ENCODE measurements at regions not wholly inside any gene's neighbourhood (a gene's known extent, or its start where the extent isn't known, plus 50 kb on each side); places are given as distances from the start of the nearest gene placed in this dataset.

DNA sequence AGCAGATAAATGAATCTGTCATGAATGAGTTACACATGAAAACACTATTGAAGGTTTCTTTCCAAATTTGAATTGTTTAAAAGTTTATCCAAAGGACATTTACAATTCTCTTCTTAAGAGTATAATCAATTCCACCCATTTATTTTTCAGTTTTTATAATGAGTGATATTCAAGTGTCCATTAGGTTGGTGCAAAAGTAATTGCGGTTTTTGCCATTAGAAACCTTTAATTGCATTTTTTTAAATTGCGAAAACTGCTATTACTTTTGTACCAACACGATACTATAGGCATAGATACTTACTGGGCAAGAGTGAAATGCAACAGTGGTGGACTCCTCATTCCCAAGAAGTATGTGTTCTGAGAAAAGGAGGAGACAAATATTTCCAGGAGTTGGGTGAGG, 422.7 kb upstream of the MON1B start:
- TF ChIP-seq, protein P1, sequence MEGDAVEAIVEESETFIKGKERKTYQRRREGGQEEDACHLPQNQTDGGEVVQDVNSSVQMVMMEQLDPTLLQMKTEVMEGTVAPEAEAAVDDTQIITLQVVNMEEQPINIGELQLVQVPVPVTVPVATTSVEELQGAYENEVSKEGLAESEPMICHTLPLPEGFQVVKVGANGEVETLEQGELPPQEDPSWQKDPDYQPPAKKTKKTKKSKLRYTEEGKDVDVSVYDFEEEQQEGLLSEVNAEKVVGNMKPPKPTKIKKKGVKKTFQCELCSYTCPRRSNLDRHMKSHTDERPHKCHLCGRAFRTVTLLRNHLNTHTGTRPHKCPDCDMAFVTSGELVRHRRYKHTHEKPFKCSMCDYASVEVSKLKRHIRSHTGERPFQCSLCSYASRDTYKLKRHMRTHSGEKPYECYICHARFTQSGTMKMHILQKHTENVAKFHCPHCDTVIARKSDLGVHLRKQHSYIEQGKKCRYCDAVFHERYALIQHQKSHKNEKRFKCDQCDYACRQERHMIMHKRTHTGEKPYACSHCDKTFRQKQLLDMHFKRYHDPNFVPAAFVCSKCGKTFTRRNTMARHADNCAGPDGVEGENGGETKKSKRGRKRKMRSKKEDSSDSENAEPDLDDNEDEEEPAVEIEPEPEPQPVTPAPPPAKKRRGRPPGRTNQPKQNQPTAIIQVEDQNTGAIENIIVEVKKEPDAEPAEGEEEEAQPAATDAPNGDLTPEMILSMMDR (IDR thresholded peaks at IDR 0.05; ENCODE audit: insufficient read depth, low read length, severe bottlenecking), result no peak
- FAIRE-seq (no peak), DNase-seq (ENCODE audit: low read depth) (no peak)
- Histone ChIP-seq H3K27me3 (ENCODE audit: control insufficient read depth, insufficient read depth, low read length) (no peaks in the 10 kb centered on the region), H3K4me3 (ENCODE audit: low read depth, low read length) (no peak overlapping the region), H3K36me3 (ENCODE audit: control insufficient read depth, insufficient read depth, low read length) (no peaks in the 10 kb centered on the region)

DNA sequence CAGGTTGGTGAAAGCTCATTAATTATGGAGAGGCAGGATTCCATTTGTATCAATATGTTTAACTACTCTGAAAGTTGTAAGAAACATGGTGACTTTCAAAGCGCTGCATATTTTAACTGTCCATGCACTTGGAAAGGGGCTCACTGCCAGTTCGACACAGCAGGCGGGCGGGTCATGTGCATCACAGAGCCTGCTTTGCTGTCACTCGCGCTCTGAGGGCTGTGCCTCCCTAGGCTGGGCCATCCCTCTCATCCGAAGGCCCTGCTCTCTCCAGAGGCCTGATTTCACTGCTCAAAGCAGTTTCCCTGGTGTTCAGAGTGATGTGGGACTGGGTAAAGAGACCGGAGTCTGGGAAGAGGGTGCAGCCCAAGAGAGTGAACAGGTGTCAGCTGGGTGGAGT, 422.0 kb upstream of the MON1B start:
- DNase-seq (ENCODE audit: low read depth) (no peak), FAIRE-seq (no peak)
- TF ChIP-seq, protein P1 (IDR thresholded peaks at IDR 0.05; ENCODE audit: insufficient read depth, low read length, severe bottlenecking), result no peak
- no peaks in the 10 kb centered on the region for H3K27me3 ChIP-seq (ENCODE audit: control insufficient read depth, insufficient read depth, low read length)
- H3K4me3 ChIP-seq (ENCODE audit: low read depth, low read length), result no peak overlapping the region
- no peaks in the 10 kb centered on the region for H3K36me3 ChIP-seq (ENCODE audit: control insufficient read depth, insufficient read depth, low read length)

DNA sequence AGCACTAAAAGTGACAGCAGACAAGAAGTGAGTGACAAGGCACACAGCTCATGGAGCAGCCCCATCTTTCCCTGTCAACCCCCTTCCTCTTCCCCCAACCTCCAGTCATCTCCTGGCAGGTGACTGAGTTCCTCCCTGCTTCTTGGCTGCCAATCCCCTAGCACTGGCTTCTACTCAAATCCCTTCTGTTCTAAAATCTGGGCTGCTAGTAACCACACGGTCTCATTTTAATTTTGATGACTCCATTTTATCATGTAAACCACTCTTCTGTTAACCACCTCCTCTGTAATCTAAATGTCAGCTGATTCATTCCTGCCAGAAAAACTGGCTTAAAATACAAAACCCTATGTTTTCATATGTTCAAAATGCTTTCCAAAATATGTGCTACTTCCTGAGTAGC, 419.8 kb upstream of the MON1B start:
- FAIRE-seq, result no peak
- Histone ChIP-seq H3K4me3 (ENCODE audit: low read depth, low read length) (no peak overlapping the region), H3K36me3 (ENCODE audit: control insufficient read depth, insufficient read depth, low read length) (no peaks in the 10 kb centered on the region), H3K27me3 (ENCODE audit: control insufficient read depth, insufficient read depth, low read length) (no peaks in the 10 kb centered on the region)
- DNase-seq (ENCODE audit: low read depth), result no peak
- TF ChIP-seq, protein P1 (IDR thresholded peaks at IDR 0.05; ENCODE audit: insufficient read depth, low read length, severe bottlenecking), result no peak

DNA sequence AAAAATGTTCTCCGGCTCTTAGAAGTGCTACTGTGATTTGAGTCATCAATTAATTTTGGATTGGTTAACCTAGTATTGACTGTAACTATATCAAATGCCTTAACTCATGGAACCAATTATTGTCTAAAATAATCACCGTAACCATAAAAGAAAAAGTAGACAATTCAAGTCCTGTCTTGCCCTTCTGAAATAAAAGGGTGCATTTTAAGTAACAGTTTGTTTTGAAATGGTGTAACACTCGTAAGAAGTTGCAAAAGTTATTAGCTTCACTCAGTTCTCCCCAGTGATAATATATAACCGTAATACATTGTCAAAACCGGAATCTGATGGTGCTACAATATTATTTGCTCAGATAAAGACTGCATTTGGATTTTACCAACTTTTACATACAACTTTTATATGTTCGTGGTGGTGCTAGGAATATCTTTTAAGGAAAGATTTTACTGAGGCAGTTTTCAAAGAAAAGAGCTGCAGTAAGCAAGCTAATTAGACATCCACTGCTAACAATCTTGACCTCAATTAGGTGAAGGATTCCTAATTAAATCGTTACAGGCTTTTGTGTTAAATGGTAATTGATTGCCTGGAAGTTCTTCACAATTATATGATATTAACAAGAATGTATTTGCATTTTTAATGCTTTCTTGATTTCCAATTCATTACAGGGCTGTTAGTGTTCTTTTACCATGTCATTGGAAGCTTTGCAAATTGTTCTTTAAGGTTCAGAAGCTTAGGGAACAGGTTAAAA, 413.1 kb upstream of the MON1B start:
- TF ChIP-seq, protein P1 (IDR thresholded peaks at IDR 0.05; ENCODE audit: insufficient read depth, low read length, severe bottlenecking), result no peak
- Histone ChIP-seq H3K4me3 (ENCODE audit: low read depth, low read length) (no peak overlapping the region), H3K36me3 (ENCODE audit: control insufficient read depth, insufficient read depth, low read length) (no peaks in the 10 kb centered on the region), H3K27me3 (ENCODE audit: control insufficient read depth, insufficient read depth, low read length) (no peaks in the 10 kb centered on the region)
- DNase-seq (ENCODE audit: low read depth) (peak; percentile 25), FAIRE-seq (no peak)

DNA sequence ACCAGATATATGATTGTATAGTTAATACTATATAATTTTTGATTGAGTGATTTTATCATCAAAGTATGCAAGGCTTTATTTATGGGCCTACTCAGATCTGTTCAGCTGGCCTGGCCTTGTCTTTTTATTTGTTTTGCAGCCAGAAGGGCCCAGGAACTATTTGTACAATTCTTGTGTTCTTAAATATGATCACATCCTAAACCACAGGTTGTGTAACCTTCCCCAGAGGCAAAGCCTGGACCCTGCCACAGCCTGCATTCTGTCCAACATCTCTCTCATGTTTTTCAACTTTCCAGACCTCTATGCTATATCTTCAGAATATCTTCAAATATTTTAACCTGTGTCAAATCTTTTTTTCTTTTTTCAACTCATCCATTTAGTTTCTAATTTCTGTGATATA, 410.4 kb upstream of the MON1B start:
- Histone ChIP-seq H3K27me3 (ENCODE audit: control insufficient read depth, insufficient read depth, low read length) (no peaks in the 10 kb centered on the region), H3K4me3 (ENCODE audit: low read depth, low read length) (no peak overlapping the region), H3K36me3 (ENCODE audit: control insufficient read depth, insufficient read depth, low read length) (no peaks in the 10 kb centered on the region)
- DNase-seq (ENCODE audit: low read depth) (peak; percentile 59), FAIRE-seq (no peak)
- TF ChIP-seq, protein P1 (IDR thresholded peaks at IDR 0.05; ENCODE audit: insufficient read depth, low read length, severe bottlenecking), result no peak

DNA sequence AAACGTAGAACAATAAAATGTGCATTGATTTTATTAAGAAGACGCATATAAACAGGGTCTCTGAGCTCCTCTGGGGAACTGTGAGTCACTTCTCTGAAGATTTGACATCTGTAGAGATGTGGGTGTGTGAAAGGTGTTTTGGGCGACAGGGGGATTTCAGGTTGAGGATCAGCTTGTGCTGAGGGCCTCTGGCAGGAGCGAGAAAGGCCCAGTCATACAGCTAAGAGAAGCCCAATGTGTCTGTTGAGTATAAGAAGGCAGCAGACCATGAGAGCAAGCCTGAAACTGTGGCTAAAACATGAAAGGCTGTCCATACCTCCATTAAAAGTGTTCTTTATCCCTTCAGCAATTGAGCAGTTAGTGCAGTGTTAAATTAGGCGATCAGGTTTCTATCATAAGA, 406.5 kb upstream of the MON1B start:
- Histone ChIP-seq H3K36me3 (ENCODE audit: control insufficient read depth, insufficient read depth, low read length) (no peaks in the 10 kb centered on the region), H3K27me3 (ENCODE audit: control insufficient read depth, insufficient read depth, low read length) (no peaks in the 10 kb centered on the region), H3K4me3 (ENCODE audit: low read depth, low read length) (no peak overlapping the region)
- DNase-seq (ENCODE audit: low read depth), result no peak
- FAIRE-seq, result no peak
- TF ChIP-seq, protein P1 (IDR thresholded peaks at IDR 0.05; ENCODE audit: insufficient read depth, low read length, severe bottlenecking), result no peak

Data from bronchial epithelial cell (primary cell).